Naive thymus-derived CD4-positive, alpha-beta T cell (primary cell): ENCODE measurements at regions not wholly inside any gene's neighbourhood (a gene's known extent, or its start where the extent isn't known, plus 50 kb on each side); places are given as distances from the start of the nearest gene placed in this dataset.

Source experiments
- ATAC-seq: fragments of 150-1000 bp; cut with Tn5 transposase; 2 replicates; pipeline ENCODE4 v1.10.0; 2021; ENCODE audit warnings: mild to moderate bottlenecking, moderate library complexity
- CTCF ChIA-PET: fragments of 350-600 bp; sonication (Branson Sonifier 250); formaldehyde crosslinking; loops from one replicate; lab custom pipeline; 2021; ENCODE audit warnings: antibody characterized with exemption; lab: Charles Lee
- POLR2A ChIA-PET: fragments of 350-600 bp; sonication (Branson Sonifier 250); formaldehyde crosslinking; loops from one replicate; lab custom pipeline; 2021; ENCODE audit warnings: antibody characterized with exemption, inconsistent platforms; lab: Charles Lee
- DNase-seq, 9 donors: peaks; one replicate each; pipeline versions ENCODE4 v3.0.0 to v3.0.0-alpha.2; 2020 to 2022; ENCODE audit warnings: mixed read lengths in 1 of 9
- H3K27ac ChIP-seq: one replicate; pipeline ENCODE4 v1.7.0; 2013; ENCODE audit warnings: mild to moderate bottlenecking, low read depth, low read length, moderate library complexity
- H3K27me3 ChIP-seq, 2 donors: one replicate each; pipeline ENCODE4 v1.7.0; 2013; ENCODE audit warnings: low read length in 2 of 2, mild to moderate bottlenecking in 2 of 2, moderate library complexity in 2 of 2; ENCODE audit not compliant: control insufficient read depth in 2 of 2, insufficient read depth in 2 of 2
- H3K36me3 ChIP-seq, 3 experiments: 1 replicate in 2 of 3; 2 replicates in 1 of 3; pipeline ENCODE4 v1.7.0; 2013; ENCODE audit warnings: low read length in 3 of 3, mild to moderate bottlenecking in 3 of 3, moderate library complexity in 1 of 3; ENCODE audit not compliant: insufficient read depth in 3 of 3, control insufficient read depth in 2 of 3
- H3K4me1 ChIP-seq, 2 donors: one replicate each; pipeline ENCODE4 v1.7.0; 2013; ENCODE audit warnings: low read length in 2 of 2, mild to moderate bottlenecking in 2 of 2, moderate library complexity in 1 of 2; ENCODE audit not compliant: control insufficient read depth in 2 of 2, insufficient read depth in 2 of 2
- H3K4me3 ChIP-seq: 2 replicates; pipeline ENCODE4 v1.7.0; 2013; ENCODE audit warnings: mild to moderate bottlenecking, low read length
- H3K9me3 ChIP-seq, 3 experiments: 1 replicate in 2 of 3; 2 replicates in 1 of 3; pipeline ENCODE4 v1.7.0; 2013; ENCODE audit warnings: low read length in 3 of 3; ENCODE audit not compliant: control insufficient read depth in 2 of 3
- H3K27ac Mint-ChIP-seq, 9 donors: one replicate each; pipeline ENCODE4 v1.8.0; 2020 to 2022; ENCODE audit warnings: mixed read lengths in 9 of 9, mild to moderate bottlenecking in 8 of 9, moderate library complexity in 5 of 9, inconsistent platforms in 2 of 9
- H3K27me3 Mint-ChIP-seq, 5 donors: one replicate each; pipeline ENCODE4 v1.8.0; 2021 to 2022; ENCODE audit warnings: mixed read lengths in 5 of 5, mild to moderate bottlenecking in 1 of 5
- H3K36me3 Mint-ChIP-seq, 5 donors: one replicate each; pipeline ENCODE4 v1.8.0; 2020 to 2022; ENCODE audit warnings: mixed read lengths in 5 of 5, mild to moderate bottlenecking in 3 of 5, inconsistent platforms in 1 of 5
- H3K4me1 Mint-ChIP-seq, 7 donors: one replicate each; pipeline ENCODE4 v1.8.0; 2020 to 2022; ENCODE audit warnings: mixed read lengths in 7 of 7, mild to moderate bottlenecking in 3 of 7, inconsistent platforms in 1 of 7
- H3K4me3 Mint-ChIP-seq, 10 donors: one replicate each; pipeline ENCODE4 v1.8.0; 2020 to 2022; ENCODE audit warnings: mild to moderate bottlenecking in 10 of 10, mixed read lengths in 10 of 10, moderate library complexity in 6 of 10, inconsistent platforms in 2 of 10
- H3K9me3 Mint-ChIP-seq, 11 donors: one replicate each; pipeline ENCODE4 v1.8.0; 2020 to 2022; ENCODE audit warnings: mixed read lengths in 11 of 11, mild to moderate bottlenecking in 4 of 11, inconsistent platforms in 1 of 11, moderate library complexity in 1 of 11
- intact Hi-C, 2 donors: fragments of 100-400 bp; cut with micrococcal nuclease; formaldehyde crosslinking; loops; one replicate each; pipeline ENCODE4 v1.15.1; 2023

DNA sequence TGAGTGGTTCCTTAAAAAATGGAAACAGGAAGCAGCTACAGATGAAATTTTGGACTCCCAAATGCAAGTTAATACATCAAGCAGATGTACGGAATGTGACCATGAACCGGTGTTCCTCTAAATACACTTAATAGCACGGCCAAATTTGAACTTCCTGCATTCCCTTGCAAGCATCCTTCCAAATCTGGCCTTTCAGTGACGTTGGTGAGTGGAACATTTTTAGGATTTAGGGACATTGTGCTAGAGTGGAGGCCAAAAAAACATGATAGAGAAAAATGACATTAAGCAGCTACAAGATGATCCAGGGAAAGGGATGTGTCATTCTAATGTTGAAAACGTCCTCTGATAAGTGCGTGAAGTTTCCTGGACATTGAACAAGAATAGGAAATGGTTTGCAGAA, 62.1 kb downstream of the CTAGE1 start:
- ChIA-PET CTCF (no interaction called here), POLR2A (no interaction called here)
- Mint-ChIP-seq H3K27me3 (peaks cover 2 to 9% (median 7%) of the 10 kb centered on the region in 5 donors), H3K9me3 (peaks cover 0 to 13% (median 2%) of the 10 kb centered on the region in 11 donors), H3K36me3 (no peaks in the 10 kb centered on the region), H3K27ac (no peak overlapping the region), H3K4me1 (peaks cover 0 to 1% (median 0%) of the 10 kb centered on the region in 7 donors), H3K4me3 (no peak overlapping the region)
- no peak for ATAC-seq
- no peak overlapping the region for H3K4me3 ChIP-seq
- no peak for DNase-seq
- no peaks in the 10 kb centered on the region for H3K36me3 ChIP-seq
- no peaks in the 10 kb centered on the region for H3K9me3 ChIP-seq
- no peaks in the 10 kb centered on the region for H3K27me3 ChIP-seq
- intact Hi-C loops, result no loop called here
- no peaks in the 10 kb centered on the region for H3K4me1 ChIP-seq
- no peak overlapping the region for H3K27ac ChIP-seq

- no peak overlapping the region for H3K27ac Mint-ChIP-seq
- H3K27me3 ChIP-seq, result peaks cover 0 to under 1% of the 10 kb centered on the region in 2 donors
- intact Hi-C loops, result no loop called here
- peaks cover 0 to 1% (median 0%) of the 10 kb centered on the region in 7 donors for H3K4me1 Mint-ChIP-seq
- no peak overlapping the region for H3K27ac ChIP-seq
- H3K27me3 Mint-ChIP-seq, result peaks cover 8 to 15% (median 13%) of the 10 kb centered on the region in 5 donors
- H3K9me3 Mint-ChIP-seq, result peaks cover 0 to 13% (median 2%) of the 10 kb centered on the region in 11 donors
- POLR2A ChIA-PET, result no interaction called here
- no peak overlapping the region for H3K4me3 ChIP-seq
- no peaks in the 10 kb centered on the region for H3K36me3 ChIP-seq
- ATAC-seq (no peak), DNase-seq (no peak)
- CTCF ChIA-PET, result no interaction called here
- H3K9me3 ChIP-seq, result no peaks in the 10 kb centered on the region
- H3K4me3 Mint-ChIP-seq, result no peak overlapping the region
- H3K36me3 Mint-ChIP-seq, result peaks cover 0 to under 1% (median 0%) of the 10 kb centered on the region in 5 donors
- no peaks in the 10 kb centered on the region for H3K4me1 ChIP-seq
These were observed 62.6 kb downstream of the CTAGE1 start for GRCh38 chr18:22355069-22355468.

GRCh38 chr18:22349966-22350365, 67.7 kb downstream of the CTAGE1 start:
- DNase-seq, result no peak
- Histone ChIP-seq H3K36me3 (no peaks in the 10 kb centered on the region), H3K27ac (no peak overlapping the region), H3K4me1 (peaks cover 0 to 27% of the 10 kb centered on the region in 2 donors), H3K27me3 (peaks cover 0 to 6% of the 10 kb centered on the region in 2 donors), H3K9me3 (no peaks in the 10 kb centered on the region), H3K4me3 (no peak overlapping the region)
- H3K27ac Mint-ChIP-seq, result no peak overlapping the region
- H3K9me3 Mint-ChIP-seq, result peaks cover 0 to 18% (median 6%) of the 10 kb centered on the region in 11 donors
- peaks cover 38 to 56% (median 48%) of the 10 kb centered on the region in 5 donors for H3K27me3 Mint-ChIP-seq
- peaks cover 0 to 17% (median 3%) of the 10 kb centered on the region in 5 donors for H3K36me3 Mint-ChIP-seq
- ChIA-PET POLR2A (no interaction called here), CTCF (no interaction called here)
- peak overlapping the region in 2 of 10 donors; percentile 57 to 84 for H3K4me3 Mint-ChIP-seq
- no peak for ATAC-seq
- intact Hi-C loops, result loop anchor here (5.0 kb wide), 2 partner anchors 173 to 183 kb away; partner anchors contain the start of gene GATA6 (in 1 of the 2)
- peaks cover 0 to 24% (median 11%) of the 10 kb centered on the region in 7 donors for H3K4me1 Mint-ChIP-seq

DNA sequence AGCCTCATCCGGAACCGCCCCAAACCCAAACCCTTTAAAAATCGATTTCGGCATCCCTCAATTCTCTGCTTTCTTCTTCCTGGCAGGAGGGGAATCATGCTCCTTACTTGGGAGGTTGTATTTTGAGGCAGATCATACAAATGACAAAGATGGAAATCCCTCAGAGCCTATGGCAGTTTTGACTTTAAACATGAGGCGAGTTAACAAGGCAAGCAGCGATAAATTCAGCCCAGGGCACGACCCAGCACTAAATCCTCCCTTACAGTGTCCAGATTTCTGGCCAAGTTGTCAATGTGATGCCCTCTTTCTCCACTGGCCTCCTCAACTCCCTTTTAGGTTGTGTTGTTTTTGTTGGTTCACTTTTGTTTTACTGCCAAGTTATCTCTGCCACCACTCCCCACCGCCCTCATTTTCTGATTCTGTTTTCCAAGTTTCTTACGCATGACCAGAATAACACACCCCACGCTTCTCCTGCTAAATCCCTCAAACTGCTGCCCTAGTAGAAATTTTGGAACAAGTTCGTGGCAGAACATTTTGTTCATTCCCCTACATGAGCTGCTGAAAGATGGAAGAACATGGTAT, 68.3 kb downstream of the CTAGE1 start:
- Mint-ChIP-seq H3K4me3 (peak overlapping the region; percentile 39 to 84 (median 70)), H3K27me3 (peaks cover 38 to 56% (median 48%) of the 10 kb centered on the region in 5 donors), H3K27ac (peak overlapping the region in 6 of 9 donors; percentile 7 to 71 (median 40)), H3K4me1 (peaks cover 0 to 24% (median 11%) of the 10 kb centered on the region in 7 donors), H3K36me3 (peaks cover 0 to 17% (median 3%) of the 10 kb centered on the region in 5 donors), H3K9me3 (peaks cover 0 to 18% (median 6%) of the 10 kb centered on the region in 11 donors)
- POLR2A ChIA-PET, result no interaction called here
- H3K4me3 ChIP-seq, result peak overlapping the region; percentile 49
- intact Hi-C loops, result loop anchor here (5.0 kb wide), 2 partner anchors 172 to 182 kb away; partner anchors contain the start of gene GATA6 (in 1 of the 2)
- H3K9me3 ChIP-seq, result no peaks in the 10 kb centered on the region
- H3K27ac ChIP-seq, result no peak overlapping the region
- no peaks in the 10 kb centered on the region for H3K36me3 ChIP-seq
- H3K4me1 ChIP-seq, result peaks cover 0 to 30% of the 10 kb centered on the region in 2 donors
- CTCF ChIA-PET, result no interaction called here
- H3K27me3 ChIP-seq, result peaks cover 0 to 6% of the 10 kb centered on the region in 2 donors
- no peak for DNase-seq
- ATAC-seq, result no peak

- intact Hi-C loops, result loop anchor here (5.0 kb wide), 2 partner anchors 171 to 181 kb away; partner anchors contain the start of gene GATA6 (in 1 of the 2)
- ChIA-PET POLR2A (no interaction called here), CTCF (no interaction called here)
- Mint-ChIP-seq H3K4me1 (peaks cover 0 to 24% (median 11%) of the 10 kb centered on the region in 7 donors), H3K4me3 (peak overlapping the region; percentile 39 to 84 (median 70)), H3K27me3 (peaks cover 38 to 56% (median 48%) of the 10 kb centered on the region in 5 donors), H3K36me3 (peaks cover 0 to 17% (median 3%) of the 10 kb centered on the region in 5 donors), H3K9me3 (peaks cover 0 to 18% (median 6%) of the 10 kb centered on the region in 11 donors), H3K27ac (peak overlapping the region in 6 of 9 donors; percentile 7 to 78 (median 64))
- H3K36me3 ChIP-seq, result no peaks in the 10 kb centered on the region
- peak overlapping the region; percentile 49 for H3K4me3 ChIP-seq
- H3K9me3 ChIP-seq, result no peaks in the 10 kb centered on the region
- DNase-seq (no peak), ATAC-seq (no peak)
- H3K4me1 ChIP-seq, result peaks cover 0 to 36% of the 10 kb centered on the region in 2 donors
- H3K27me3 ChIP-seq, result peaks cover 0 to 6% of the 10 kb centered on the region in 2 donors
- no peak overlapping the region for H3K27ac ChIP-seq
These were observed 69.0 kb downstream of the CTAGE1 start for GRCh38 chr18:22348521-22349316.

DNA sequence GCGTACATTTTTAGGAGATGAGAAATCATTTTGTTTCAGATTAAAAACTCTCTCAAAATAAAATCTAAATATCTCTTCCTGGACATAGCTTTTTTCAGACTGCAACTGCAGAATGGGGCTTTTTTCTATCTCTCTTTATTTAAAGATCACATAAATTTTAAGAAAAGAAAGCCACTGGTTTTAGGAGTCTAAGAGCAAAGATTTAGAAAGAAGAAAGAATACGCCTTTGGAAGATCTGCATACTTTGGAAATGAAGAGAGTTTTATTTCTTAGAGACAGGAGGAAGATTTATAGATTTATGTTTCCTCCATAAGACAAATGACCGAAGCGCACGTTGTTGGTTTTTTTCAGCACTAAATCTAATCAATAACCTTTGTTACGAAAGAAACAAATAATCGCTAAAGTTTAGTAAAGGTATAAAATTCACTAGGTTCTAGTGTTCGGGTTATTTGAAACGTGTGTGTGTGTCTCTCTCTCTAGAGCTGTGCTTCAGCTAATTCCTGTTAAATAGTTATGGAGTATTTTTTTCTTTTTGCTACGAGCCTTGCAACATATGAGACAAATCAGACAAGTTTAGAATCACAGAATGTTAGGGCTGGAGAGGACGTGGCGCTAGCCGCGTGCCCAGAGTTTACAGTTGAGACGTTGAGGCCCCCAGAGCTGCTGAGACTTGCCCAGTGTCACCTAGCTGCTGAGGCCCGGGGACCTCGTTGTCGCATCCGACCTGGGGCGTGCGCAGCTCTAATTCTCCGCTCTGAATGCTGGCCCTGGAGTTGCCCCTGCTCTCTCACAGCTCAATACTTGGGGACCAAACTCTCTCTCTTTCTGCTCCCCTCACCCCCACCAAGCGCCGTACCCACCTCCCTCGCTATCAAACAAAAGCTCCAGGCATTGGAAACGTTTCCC, 69.9 kb downstream of the CTAGE1 start:
- H3K36me3 Mint-ChIP-seq, result peaks cover 0 to 17% (median 3%) of the 10 kb centered on the region in 5 donors
- Histone ChIP-seq H3K4me1 (peaks cover 0 to 45% of the 10 kb centered on the region in 2 donors), H3K9me3 (no peaks in the 10 kb centered on the region), H3K27ac (peak overlapping the region; percentile 50), H3K27me3 (peaks cover 0 to 6% of the 10 kb centered on the region in 2 donors), H3K36me3 (no peaks in the 10 kb centered on the region), H3K4me3 (peak overlapping the region; percentile 44)
- peaks cover 38 to 51% (median 47%) of the 10 kb centered on the region in 5 donors for H3K27me3 Mint-ChIP-seq
- CTCF ChIA-PET, result no interaction called here
- peak overlapping the region in 8 of 9 donors; percentile 47 to 84 (median 70) for H3K27ac Mint-ChIP-seq
- H3K4me3 Mint-ChIP-seq, result peak overlapping the region in 9 of 10 donors; percentile 54 to 81 (median 78)
- H3K9me3 Mint-ChIP-seq, result peaks cover 0 to 18% (median 6%) of the 10 kb centered on the region in 11 donors
- DNase-seq (no peak), ATAC-seq (peak; percentile 28)
- peaks cover 0 to 24% (median 11%) of the 10 kb centered on the region in 7 donors for H3K4me1 Mint-ChIP-seq
- POLR2A ChIA-PET, result no interaction called here
- intact Hi-C loops, result loop anchor here (5.0 kb wide), 2 partner anchors 171 to 181 kb away; partner anchors contain the start of gene GATA6 (in 1 of the 2)
